Hematopoietic multipotent progenitor cell treated with erythropoietin and hydrocortisone succinate and interleukin-3 and kit ligand, for 8 days (in vitro differentiated cells): ENCODE measurements at regions not wholly inside any gene's neighbourhood (a gene's known extent, or its start where the extent isn't known, plus 50 kb on each side); places are given as distances from the start of the nearest gene placed in this dataset.
"Not testable (repeated sequence)": the region's sequence is repeated elsewhere in the genome, so short reads cannot be mapped to it uniquely, and the experiment has no call there.

ENCODE experiments used
- DNase-seq: peaks from one replicate; pipeline ENCODE4 v3.0.0-alpha.2; 2015

DNA sequence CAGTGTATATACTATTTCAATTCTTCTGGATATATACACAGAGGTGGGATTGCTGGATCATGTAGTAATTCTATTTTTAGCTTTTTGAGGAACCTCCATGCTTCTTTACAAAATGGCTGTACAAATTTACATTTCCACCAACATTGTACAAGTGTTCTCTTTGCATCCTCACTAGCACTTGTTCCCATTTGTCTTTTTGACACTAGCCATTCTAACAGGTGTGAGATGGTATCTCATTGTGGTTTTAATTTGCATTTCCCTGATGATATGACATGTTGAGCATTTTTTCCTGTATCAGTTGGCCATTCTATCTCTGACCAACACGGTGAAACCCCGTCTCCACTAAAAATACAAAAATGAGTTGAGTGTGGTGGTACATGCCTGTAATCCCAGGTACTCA lies 68.1 kb upstream of the PMEPA1 start:
- no peak for DNase-seq

DNA sequence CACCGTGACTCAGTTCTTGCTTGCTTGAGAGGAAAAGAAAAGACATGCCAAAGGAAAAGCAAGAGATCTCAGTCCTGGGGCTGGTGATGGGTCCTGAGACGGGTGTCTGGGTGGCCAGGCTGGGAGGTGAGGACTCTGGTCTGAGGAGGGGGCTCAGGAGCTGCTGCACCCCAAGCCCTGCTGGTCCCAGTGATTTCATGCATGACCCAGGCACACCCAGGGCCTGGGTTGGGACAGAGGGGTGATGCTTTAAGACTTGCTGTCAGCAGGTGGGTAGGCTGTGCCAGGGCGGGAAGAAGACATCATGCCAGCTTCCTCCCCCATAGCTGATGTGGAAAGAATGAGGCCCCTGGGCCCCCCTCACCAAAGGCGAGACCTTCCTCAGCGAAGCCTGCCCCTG lies 65.1 kb upstream of the PMEPA1 start:
- no peak for DNase-seq

DNA sequence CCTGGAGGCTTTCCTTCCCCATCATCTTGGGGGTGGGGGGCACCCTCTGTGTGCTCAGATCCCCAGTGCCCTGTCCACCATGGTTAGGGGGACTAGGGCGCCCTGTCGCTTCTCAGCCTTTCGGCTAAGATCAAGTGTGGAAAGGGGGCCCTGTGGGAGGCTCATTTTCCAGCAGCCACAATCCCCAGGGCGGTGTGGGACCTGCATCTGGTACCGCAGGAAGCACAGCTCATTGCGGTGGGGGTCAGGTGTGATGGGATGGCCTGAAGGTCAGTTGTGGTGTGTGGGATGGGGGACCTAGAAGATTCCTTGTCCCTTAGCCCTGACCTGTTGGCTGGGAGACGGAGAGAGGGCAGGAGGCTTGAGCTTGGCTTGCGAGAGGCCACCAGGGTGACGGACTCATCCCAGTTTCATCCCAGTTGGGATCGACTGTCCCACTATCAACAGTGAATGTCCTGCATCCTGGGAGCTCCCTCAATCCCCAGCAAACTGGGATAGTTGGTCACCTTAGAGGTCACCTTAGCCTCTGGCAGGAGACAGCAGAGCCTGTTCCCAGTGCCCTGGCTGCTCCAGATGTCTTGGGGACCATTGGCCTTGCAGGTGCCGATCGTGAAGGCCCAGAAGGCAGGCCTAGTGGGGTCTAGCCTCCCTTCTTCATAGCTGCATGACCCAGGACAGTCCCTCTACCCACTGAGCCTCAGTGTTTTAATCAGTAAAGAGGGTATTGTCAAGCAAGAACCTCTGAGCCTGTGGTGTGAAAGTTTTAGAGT lies 64.5 kb upstream of the PMEPA1 start:
- DNase-seq, result no peak

DNA sequence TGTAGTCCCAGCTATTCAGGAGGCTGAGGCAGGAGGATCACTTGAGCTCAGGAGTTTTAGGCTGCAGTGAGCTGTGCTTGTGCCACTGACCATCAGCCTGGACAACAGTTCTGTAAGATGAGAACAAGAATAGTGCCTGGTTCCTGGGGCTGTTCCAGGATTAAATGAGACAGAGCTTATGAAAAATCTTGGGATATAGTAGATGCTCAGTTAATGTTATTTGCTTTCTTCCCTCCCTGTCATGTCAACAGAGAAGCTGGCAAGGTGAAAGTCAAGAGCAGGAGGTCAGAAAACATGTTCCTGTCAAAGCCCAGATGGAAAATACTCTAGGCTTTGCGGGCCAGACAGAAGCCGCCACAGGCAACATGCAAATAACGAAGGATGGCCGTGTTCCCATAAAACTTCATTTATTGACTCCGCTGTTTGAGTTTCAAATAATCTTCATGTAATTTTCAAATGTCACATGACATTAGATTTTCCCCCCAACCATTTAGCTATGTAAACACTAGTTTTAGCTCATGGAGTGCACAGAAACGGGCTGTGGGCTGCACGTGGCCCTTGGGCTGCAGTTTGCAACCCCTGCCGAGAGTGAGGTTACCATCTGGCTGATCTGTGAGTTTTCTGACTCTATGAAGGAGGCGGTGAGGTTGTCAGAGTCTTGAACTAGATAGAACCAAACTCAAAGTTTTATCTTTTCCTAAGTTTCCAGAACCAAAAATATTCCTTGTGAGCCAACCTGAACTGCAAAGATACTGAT lies 63.4 kb upstream of the PMEPA1 start:
- no peak for DNase-seq

DNA sequence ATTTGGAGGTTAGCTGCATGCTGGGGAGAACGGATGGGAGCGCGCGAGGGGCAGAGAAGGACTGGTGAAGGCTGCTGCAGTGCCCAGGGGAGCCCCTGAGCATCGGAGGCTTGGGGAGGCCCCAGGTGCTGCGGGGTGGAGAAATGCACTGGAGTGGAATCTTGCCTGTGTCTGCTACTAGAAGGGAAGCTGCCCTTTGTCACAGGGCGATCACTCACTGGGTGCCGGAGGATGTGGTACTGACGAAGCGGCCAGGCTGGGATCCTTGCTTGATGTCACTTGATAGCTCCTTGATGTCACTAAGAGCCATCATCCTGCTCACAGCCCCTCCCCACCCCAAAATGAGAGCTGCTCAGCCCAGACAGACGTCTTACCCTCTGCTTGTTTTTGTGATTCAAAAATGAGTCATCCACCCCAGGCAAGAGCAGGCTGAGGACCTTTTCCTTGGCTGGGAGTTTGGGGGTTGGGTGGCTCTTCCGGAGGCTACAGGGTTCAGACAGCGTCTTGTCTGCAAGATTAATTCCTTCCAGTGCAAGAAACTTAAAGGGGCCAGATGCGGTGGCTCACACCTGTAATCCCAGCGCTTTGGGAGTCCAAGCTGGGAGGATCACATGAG lies 62.6 kb upstream of the PMEPA1 start:
- DNase-seq, result no peak

DNA sequence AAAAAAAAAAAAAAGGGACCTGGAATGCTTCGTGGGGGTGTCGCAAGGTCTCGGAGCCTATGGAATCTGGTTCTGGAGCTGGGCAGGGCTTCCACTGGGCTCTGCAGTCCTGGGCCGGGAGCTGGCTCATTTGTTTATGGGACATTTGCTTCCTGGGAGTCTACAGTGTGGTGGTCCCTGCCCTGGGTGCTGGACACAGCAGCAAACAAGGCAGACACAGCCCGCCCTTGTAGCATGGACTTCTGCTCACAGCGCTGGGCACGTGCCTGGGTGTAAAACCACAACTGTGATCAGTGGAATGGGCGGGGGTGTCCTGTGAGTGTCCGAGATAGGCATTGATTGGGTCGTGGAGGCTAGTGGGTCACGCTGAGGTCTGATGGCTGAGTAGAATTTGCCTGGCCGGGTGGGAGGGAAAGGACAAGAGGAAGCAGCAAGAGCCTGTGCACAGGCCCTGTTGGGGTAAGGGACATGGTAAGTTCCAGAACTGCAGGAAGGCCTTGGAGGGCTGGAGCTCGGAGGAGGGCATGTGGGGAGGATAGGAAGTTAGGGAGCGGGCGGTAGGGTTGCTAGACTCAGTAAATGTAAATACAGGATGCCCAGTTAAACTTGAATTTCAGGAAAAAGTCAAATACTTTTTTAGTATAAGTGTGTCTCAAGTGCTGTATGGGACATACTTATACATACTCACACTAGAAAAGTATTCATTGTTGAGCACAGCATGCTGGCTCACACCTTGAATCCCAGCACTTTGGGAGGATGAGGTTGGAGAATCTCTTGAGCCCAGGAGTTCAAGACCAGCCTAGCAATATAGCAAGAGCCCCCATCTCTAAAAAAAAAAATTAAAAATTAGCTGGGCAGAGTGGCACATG lies 61.3 kb upstream of the PMEPA1 start:
- DNase-seq, result no peak

DNA sequence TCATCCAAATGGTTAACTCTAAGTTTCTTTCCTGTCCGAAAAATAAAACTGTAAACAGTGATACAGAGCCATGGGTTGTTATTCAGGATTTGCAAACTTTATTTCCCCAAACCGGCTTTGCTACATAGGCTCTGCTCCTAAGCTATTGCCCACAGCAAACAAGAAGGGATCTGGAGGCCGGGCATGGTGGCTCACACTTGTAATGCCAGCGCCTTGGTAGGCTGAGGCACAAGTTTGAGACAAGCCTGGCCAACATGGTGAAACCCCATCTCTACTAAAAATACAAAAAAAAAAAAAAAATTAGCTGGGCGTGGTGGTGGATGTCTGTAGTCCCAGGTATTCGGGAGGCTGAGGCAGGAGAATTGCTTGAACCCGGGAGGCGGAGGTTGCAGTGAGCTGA lies 60.6 kb upstream of the PMEPA1 start:
- DNase-seq, result not testable (repeated sequence)

DNA sequence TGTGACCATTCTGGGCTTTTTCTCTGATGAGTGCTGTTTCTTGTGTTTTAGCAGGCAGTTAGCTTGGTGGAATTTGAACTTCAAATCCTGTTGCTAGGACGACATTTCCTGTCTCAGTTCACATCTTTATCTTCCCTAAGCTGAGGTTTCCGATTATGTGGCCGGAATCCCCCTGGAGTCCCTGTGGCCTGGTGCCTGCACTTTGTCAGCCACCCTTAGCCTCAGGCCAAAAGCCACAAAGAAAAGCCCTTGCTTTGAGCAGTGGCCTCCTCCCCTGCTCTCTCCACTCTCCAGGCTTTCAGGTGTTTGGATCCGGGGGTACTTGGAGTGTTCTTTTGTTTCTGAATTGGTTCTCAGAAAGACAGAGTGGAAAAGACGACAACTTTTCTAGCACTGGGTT lies 59.9 kb upstream of the PMEPA1 start:
- DNase-seq, result no peak

DNA sequence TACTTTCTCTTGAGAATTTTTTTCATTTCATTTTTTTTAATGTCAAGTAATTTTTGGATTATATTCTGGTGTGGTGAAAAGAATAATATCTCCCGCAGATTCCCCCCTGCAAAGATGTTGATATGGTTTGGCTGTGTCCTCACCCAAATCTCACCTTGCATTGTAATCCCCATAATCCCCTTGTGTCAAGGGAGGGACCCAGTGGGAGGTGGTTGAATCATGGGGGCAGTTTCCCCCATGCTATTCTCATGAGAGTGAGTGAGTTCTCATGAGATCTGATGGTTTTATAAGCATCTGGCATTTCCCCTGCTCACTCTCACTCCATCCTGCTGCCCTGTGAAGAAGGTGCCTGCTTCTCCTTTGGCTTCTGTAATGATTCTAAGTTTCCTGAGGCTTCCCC lies 58.7 kb upstream of the PMEPA1 start:
- DNase-seq, result no peak

DNA sequence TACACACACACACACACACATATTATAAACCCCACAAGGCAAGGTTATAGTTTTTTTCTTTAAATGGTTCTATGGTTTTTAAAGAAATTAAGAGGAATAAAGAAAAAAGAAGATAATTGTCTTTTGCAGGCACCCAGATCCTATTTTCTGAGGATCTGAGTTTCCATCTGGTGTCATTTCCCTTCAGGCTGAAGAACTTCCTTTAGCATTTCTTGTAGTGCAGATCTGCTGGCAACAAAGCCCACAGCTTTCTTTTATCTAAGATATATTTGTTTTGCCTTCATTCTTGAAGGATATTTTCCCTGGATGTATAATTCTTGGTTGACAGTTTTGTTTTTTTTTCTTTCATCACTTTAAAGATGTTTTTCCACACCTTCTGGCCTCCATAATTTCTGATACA lies 57.6 kb upstream of the PMEPA1 start:
- DNase-seq, result no peak

DNA sequence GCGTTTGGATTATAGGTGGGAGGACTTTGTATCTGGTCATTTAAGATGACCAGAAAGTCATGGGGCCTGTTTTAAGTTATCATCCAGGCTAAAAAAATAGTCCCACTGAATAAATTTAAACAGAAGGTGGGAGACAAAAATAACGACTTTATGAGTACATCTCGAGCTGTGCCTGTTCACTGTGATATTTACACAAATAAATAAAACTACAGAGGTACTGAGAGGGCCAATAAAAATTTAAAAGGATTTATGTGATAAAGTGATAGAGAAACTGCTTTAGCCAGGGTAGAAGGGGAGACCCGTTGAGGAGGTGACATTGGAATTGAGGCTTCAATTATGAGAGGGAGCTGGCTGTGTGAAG lies 53.4 kb upstream of the PMEPA1 start:
- DNase-seq, result no peak

DNA sequence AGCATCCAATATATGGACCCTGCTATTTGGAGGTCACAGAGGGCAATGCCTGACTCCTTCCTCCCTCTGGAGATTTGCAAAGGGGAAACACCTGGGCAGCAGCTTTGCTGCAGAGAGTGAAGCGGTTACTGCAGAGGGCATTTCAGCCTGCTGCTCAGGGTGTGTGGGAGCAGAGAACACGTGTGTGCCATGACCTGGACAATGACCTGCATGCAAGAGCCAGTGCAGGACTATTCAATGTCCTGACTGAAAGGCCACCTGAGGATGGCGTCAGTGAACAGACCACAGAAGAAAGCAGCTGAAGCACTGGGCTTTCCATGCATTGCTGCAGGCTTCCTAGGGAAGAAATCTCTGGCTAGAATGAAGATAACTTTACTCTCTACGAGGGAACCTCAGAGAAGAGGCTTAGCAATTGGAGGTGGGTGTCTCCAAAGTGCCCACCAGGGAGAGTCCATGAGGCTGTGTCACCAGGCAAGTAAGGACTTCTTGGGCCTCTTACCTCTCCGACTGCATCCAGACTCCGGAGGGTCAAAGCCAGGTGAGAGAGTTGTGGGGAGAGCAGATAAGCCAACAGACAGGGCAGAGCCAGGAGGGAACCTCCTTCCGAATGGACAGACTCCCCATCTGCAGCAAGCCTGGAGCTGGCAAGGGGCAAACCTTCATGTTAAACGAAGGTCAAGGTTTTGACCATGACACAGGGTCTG lies 52.9 kb upstream of the PMEPA1 start:
- no peak for DNase-seq

DNA sequence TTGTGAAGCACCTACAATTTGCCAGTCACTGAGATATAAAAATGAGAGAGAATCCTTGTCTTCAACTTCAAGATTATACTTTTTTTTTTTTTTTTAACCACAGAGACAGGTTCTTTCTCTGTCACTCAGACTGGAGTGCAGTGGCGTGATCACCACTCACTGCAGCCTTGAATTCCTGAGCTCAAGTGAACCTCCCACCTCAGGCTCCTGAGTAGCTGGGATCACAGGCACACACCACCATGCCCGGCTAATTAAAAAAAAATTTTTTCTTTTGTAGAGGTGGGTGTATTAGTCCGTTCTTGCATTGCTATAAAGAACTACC lies 51.6 kb upstream of the PMEPA1 start:
- DNase-seq, result no peak

DNA sequence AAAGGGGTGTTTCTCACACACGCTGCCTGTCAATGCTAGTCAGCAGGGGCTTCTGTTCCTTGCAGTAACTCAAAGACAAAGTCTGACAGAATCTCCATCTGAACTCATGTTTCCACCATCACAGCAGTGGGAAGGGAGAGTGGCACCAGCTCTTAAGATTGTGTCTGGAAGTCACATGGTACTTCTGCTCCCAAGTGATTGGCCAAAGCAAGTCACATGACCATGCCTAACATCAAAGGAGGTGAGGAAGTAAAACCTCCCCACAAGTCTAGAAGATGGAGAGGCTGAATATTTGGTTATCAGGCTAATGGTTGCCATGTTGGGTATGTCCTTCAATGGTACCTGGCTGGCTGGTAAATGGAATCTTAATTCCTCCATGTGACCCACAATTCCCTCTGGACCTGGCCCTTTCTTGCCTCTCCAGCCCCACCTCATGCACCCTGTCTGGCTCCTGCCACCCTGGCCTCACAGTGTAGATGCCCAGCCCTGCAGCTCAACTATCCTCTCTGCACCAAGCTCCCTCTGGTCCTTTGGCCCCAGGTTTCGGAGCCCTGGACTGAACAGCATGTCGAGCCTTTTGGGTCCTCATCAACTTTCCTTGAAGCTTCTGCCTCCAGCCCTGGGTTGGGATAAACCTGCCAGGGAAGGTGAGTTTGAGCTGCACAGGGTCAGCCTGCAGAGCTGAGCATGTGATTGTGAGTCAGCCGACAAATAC lies 51.0 kb upstream of the PMEPA1 start:
- no peak for DNase-seq

DNA sequence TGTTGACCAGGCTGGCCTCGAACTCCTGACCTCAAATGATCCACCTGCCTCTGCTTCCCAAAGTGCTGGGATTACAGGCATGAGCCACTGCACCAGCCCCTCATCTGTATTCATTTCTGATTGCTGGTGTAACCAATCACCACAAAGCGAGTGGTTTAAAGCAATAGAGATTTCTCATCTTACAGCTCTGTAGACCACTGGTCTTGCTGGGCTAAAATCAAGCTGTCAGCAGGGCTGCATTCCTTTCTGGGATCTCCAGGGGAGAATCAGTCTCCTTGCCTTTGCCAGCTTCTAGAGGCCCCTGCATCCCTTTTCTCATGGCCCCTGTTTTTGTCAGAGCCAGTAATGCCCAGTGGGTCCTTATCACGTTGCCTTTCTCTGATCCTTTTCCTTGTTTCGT lies 49.9 kb upstream of the PMEPA1 start:
- no peak for DNase-seq
